ENCODE measurements at regions not wholly inside any gene's neighbourhood (a gene's known extent, or its start where the extent isn't known, plus 50 kb on each side); places are given as distances from the start of the nearest gene placed in this dataset.

DNA sequence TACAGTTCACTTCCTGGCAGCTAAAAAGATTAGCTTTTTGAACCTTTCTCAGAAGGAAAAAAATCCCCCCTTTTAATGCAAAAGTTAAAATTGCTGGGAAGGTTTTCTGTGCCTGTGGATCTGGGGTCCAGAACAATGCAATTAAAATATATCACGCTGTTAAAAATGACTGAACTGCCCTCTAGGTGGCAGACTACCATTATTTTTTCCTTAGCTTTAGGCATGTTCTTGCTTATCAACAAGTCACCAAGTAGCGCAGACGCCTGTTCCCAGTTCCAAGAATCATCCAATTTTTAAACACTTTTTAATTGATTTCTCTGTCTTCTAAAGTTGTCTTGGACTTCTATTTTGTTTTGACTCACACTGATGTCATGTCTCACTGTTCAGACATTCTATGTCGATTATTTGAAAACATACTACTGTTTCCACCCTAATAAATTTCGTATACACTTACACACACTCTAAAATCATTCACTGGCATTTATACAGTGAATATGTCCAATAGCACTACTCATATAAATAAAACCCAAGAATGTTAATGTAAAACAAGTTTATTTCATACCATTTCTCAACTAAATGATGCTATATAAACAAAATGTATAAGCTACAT, 661.6 kb downstream of the RAPGEF2 start:
- ChIA-PET POLR2A (no interaction called here), CTCF (interaction anchor here (1.1 kb wide), 2 partner anchors 9 to 16 kb away, joined by 4 to 5 read pairs; no protein-coding TSS in a partner anchor)
- Histone ChIP-seq H3K9me3 (ENCODE audit: control extremely low read depth in 1 of 5, control insufficient read depth in 4 of 5, insufficient read depth in 2 of 5, low read depth in 1 of 5, low read length in 4 of 5) (no peaks in the 10 kb centered on the region), H3K4me1 (ENCODE audit: control extremely low read depth in 1 of 4, control insufficient read depth in 4 of 4, insufficient read depth in 4 of 4, low read length in 3 of 4) (no peaks in the 10 kb centered on the region), H3K27me3 (replicated peaks in 2 of 5; ENCODE audit: control insufficient read depth in 4 of 5, insufficient read depth in 5 of 5, low read length in 4 of 5) (no peaks in the 10 kb centered on the region), H3K27ac (ENCODE audit: insufficient read depth in 1 of 2, low read depth in 1 of 2, low read length in 2 of 2, poor library complexity in 1 of 2, severe bottlenecking in 2 of 2) (no peak overlapping the region), H3K4me3 (ENCODE audit: control insufficient read depth in 1 of 7, extremely low read depth in 1 of 7, insufficient read depth in 4 of 7, low read depth in 2 of 7, low read length in 6 of 7) (no peak overlapping the region), H3K36me3 (ENCODE audit: control insufficient read depth in 4 of 4, insufficient read depth in 4 of 4, low read length in 3 of 4) (no peaks in the 10 kb centered on the region)
- peak; percentile 15 to 41 (median 33) for DNase-seq
- WGBS (ENCODE audit: insufficient coverage), result 13% methylated on average over 3 of the region's 5 CpGs

DNA sequence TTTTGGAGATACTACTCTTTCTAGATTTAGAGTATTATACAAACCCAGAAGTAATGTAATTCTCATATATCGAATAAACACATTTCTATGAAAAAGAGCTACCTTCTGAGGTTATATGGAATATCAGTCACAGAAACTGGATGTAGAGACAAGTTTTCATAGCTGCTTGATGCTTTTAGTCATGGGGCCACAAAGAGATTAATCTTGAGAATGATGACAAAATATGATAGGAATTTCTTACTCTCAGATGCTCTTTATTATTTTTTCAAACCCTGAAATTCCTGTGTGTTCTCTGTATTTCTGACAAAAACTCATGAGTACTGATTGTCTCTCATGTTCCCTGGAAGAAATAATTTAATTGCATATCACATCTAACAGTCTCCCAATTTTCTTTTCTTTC, 662.5 kb downstream of the RAPGEF2 start:
- DNase-seq, result no peak
- no CpG with 5 or more reads among the region's 1 CpG for WGBS (ENCODE audit: insufficient coverage)
- no peaks in the 10 kb centered on the region for H3K9me3 ChIP-seq (ENCODE audit: control extremely low read depth in 1 of 5, control insufficient read depth in 4 of 5, insufficient read depth in 2 of 5, low read depth in 1 of 5, low read length in 4 of 5)
- no peak overlapping the region for H3K4me3 ChIP-seq (ENCODE audit: control insufficient read depth in 1 of 7, extremely low read depth in 1 of 7, insufficient read depth in 4 of 7, low read depth in 2 of 7, low read length in 6 of 7)
- H3K27me3 ChIP-seq (replicated peaks in 2 of 5; ENCODE audit: control insufficient read depth in 4 of 5, insufficient read depth in 5 of 5, low read length in 4 of 5), result no peaks in the 10 kb centered on the region
- H3K4me1 ChIP-seq (ENCODE audit: control extremely low read depth in 1 of 4, control insufficient read depth in 4 of 4, insufficient read depth in 4 of 4, low read length in 3 of 4), result no peaks in the 10 kb centered on the region
- POLR2A ChIA-PET, result no interaction called here
- H3K27ac ChIP-seq (ENCODE audit: insufficient read depth in 1 of 2, low read depth in 1 of 2, low read length in 2 of 2, poor library complexity in 1 of 2, severe bottlenecking in 2 of 2), result no peak overlapping the region
- no peaks in the 10 kb centered on the region for H3K36me3 ChIP-seq (ENCODE audit: control insufficient read depth in 4 of 4, insufficient read depth in 4 of 4, low read length in 3 of 4)
- CTCF ChIA-PET, result interaction anchor here (1.1 kb wide), 2 partner anchors 10 to 15 kb away, joined by 4 to 5 read pairs; no protein-coding TSS in a partner anchor

DNA sequence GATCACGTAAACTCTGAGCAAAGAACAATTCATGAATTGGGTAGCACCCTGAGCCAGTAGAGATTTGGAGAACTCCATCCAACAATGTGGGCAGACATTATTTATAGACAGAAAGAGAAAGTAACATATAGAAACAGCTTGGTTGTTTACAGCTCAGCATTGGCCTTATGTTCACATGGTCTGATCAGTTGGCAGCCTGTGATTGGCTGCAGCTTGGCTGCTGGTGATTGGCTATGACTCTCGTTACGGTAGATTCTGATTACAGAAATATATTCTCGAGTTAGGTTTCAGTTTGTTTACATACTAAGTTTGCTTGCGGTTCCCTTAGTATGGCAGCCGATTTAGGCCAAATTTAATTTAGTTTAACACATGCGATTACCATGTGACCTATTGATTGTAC, 663.4 kb downstream of the RAPGEF2 start:
- DNase-seq, result no peak
- no peak overlapping the region for H3K27ac ChIP-seq (ENCODE audit: insufficient read depth in 1 of 2, low read depth in 1 of 2, low read length in 2 of 2, poor library complexity in 1 of 2, severe bottlenecking in 2 of 2)
- 82% methylated on average over 7 of the region's 7 CpGs for WGBS (ENCODE audit: insufficient coverage)
- H3K36me3 ChIP-seq (ENCODE audit: control insufficient read depth in 4 of 4, insufficient read depth in 4 of 4, low read length in 3 of 4), result no peaks in the 10 kb centered on the region
- ChIA-PET POLR2A (no interaction called here), CTCF (no interaction called here)
- H3K27me3 ChIP-seq (replicated peaks in 2 of 5; ENCODE audit: control insufficient read depth in 4 of 5, insufficient read depth in 5 of 5, low read length in 4 of 5), result no peaks in the 10 kb centered on the region
- H3K4me3 ChIP-seq (ENCODE audit: control insufficient read depth in 1 of 7, extremely low read depth in 1 of 7, insufficient read depth in 4 of 7, low read depth in 2 of 7, low read length in 6 of 7), result no peak overlapping the region
- no peaks in the 10 kb centered on the region for H3K9me3 ChIP-seq (ENCODE audit: control extremely low read depth in 1 of 5, control insufficient read depth in 4 of 5, insufficient read depth in 2 of 5, low read depth in 1 of 5, low read length in 4 of 5)
- H3K4me1 ChIP-seq (ENCODE audit: control extremely low read depth in 1 of 4, control insufficient read depth in 4 of 4, insufficient read depth in 4 of 4, low read length in 3 of 4), result no peaks in the 10 kb centered on the region

DNA sequence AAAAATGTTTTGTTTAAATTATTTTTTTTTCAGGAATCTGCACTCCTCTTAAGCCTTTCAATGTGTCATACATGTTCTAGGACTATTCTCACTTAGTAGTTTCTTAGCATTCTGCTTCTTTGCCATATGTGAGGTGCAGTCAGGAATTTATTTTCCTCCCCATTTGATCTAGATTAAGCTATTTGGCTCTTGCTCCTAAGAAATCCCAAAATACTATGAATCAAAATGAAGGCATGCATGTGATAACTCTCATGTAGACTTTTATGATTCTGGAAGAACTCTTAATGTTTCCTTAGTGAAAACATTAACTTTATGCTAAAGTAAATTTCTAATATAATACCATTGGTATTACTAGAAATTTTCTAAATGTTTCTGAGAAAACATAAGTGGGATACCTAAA, 664.5 kb downstream of the RAPGEF2 start:
- no peaks in the 10 kb centered on the region for H3K4me1 ChIP-seq (ENCODE audit: control extremely low read depth in 1 of 4, control insufficient read depth in 4 of 4, insufficient read depth in 4 of 4, low read length in 3 of 4)
- no peaks in the 10 kb centered on the region for H3K27me3 ChIP-seq (replicated peaks in 2 of 5; ENCODE audit: control insufficient read depth in 4 of 5, insufficient read depth in 5 of 5, low read length in 4 of 5)
- DNase-seq, result no peak
- H3K4me3 ChIP-seq (ENCODE audit: control insufficient read depth in 1 of 7, extremely low read depth in 1 of 7, insufficient read depth in 4 of 7, low read depth in 2 of 7, low read length in 6 of 7), result no peak overlapping the region
- ChIA-PET CTCF (interaction anchor here (0.6 kb wide), 1 partner anchor 28 kb away, joined by 3 read pairs; no protein-coding TSS in a partner anchor), POLR2A (no interaction called here)
- H3K27ac ChIP-seq (ENCODE audit: insufficient read depth in 1 of 2, low read depth in 1 of 2, low read length in 2 of 2, poor library complexity in 1 of 2, severe bottlenecking in 2 of 2), result no peak overlapping the region
- no peaks in the 10 kb centered on the region for H3K9me3 ChIP-seq (ENCODE audit: control extremely low read depth in 1 of 5, control insufficient read depth in 4 of 5, insufficient read depth in 2 of 5, low read depth in 1 of 5, low read length in 4 of 5)
- H3K36me3 ChIP-seq (ENCODE audit: control insufficient read depth in 4 of 4, insufficient read depth in 4 of 4, low read length in 3 of 4), result no peaks in the 10 kb centered on the region

DNA sequence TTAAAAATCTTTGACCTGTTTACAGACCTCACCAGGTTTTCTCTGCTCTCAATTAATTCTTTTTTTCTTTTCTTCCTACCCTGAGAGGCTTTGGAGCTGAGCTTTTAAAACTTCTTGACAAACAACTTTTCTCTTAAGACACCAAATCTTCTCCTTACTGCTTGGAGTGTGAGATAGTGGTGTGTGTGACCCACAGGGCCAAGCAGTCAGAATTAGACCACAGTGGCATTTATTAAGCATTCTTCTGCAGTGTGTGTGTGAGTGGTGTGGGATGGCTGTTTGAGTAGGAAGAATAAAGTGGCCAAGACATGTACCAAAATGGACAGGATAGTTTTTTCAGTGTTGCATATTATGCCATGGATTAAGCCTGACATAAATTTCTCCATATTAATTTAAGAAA, 665.1 kb downstream of the RAPGEF2 start:
- ChIA-PET CTCF (interaction anchor here (0.6 kb wide), 1 partner anchor 28 kb away, joined by 3 read pairs; no protein-coding TSS in a partner anchor), POLR2A (interaction anchor here (0.6 kb wide), 1 partner anchor 28 kb away, joined by 4 read pairs; no protein-coding TSS in a partner anchor)
- H3K27me3 ChIP-seq (replicated peaks in 2 of 5; ENCODE audit: control insufficient read depth in 4 of 5, insufficient read depth in 5 of 5, low read length in 4 of 5), result no peaks in the 10 kb centered on the region
- no peaks in the 10 kb centered on the region for H3K9me3 ChIP-seq (ENCODE audit: control extremely low read depth in 1 of 5, control insufficient read depth in 4 of 5, insufficient read depth in 2 of 5, low read depth in 1 of 5, low read length in 4 of 5)
- no peak for DNase-seq
- H3K36me3 ChIP-seq (ENCODE audit: control insufficient read depth in 4 of 4, insufficient read depth in 4 of 4, low read length in 3 of 4), result no peaks in the 10 kb centered on the region
- H3K4me3 ChIP-seq (ENCODE audit: control insufficient read depth in 1 of 7, extremely low read depth in 1 of 7, insufficient read depth in 4 of 7, low read depth in 2 of 7, low read length in 6 of 7), result no peak overlapping the region
- no peak overlapping the region for H3K27ac ChIP-seq (ENCODE audit: insufficient read depth in 1 of 2, low read depth in 1 of 2, low read length in 2 of 2, poor library complexity in 1 of 2, severe bottlenecking in 2 of 2)
- no peaks in the 10 kb centered on the region for H3K4me1 ChIP-seq (ENCODE audit: control extremely low read depth in 1 of 4, control insufficient read depth in 4 of 4, insufficient read depth in 4 of 4, low read length in 3 of 4)

DNA sequence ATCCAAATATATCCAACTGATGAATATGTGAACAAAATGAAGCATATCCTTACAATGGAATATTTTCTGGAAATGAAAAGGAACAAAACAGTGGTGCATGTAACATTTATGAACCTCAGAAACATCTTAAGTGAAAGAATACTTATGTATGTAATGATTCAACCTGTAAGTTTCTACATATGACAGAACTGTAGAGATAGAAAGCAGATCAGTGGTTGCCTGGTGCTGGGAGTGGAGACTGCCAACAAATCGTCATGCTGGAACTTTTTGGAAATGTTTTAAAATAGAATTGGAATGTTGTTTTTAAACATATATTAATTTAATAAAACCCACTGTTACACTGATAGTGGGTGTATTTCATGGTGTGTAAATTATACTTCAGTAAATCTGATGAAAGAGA, 667.5 kb downstream of the RAPGEF2 start:
- no peaks in the 10 kb centered on the region for H3K36me3 ChIP-seq (ENCODE audit: control insufficient read depth in 4 of 4, insufficient read depth in 4 of 4, low read length in 3 of 4)
- no peak overlapping the region for H3K4me3 ChIP-seq (ENCODE audit: control insufficient read depth in 1 of 7, extremely low read depth in 1 of 7, insufficient read depth in 4 of 7, low read depth in 2 of 7, low read length in 6 of 7)
- no peak overlapping the region for H3K27ac ChIP-seq (ENCODE audit: insufficient read depth in 1 of 2, low read depth in 1 of 2, low read length in 2 of 2, poor library complexity in 1 of 2, severe bottlenecking in 2 of 2)
- WGBS (ENCODE audit: insufficient coverage), result no CpG with 5 or more reads among the region's 1 CpG
- H3K4me1 ChIP-seq (ENCODE audit: control extremely low read depth in 1 of 4, control insufficient read depth in 4 of 4, insufficient read depth in 4 of 4, low read length in 3 of 4), result no peaks in the 10 kb centered on the region
- POLR2A ChIA-PET, result no interaction called here
- no peak for DNase-seq
- no peaks in the 10 kb centered on the region for H3K9me3 ChIP-seq (ENCODE audit: control extremely low read depth in 1 of 5, control insufficient read depth in 4 of 5, insufficient read depth in 2 of 5, low read depth in 1 of 5, low read length in 4 of 5)
- no peaks in the 10 kb centered on the region for H3K27me3 ChIP-seq (replicated peaks in 2 of 5; ENCODE audit: control insufficient read depth in 4 of 5, insufficient read depth in 5 of 5, low read length in 4 of 5)
- CTCF ChIA-PET, result no interaction called here

DNA sequence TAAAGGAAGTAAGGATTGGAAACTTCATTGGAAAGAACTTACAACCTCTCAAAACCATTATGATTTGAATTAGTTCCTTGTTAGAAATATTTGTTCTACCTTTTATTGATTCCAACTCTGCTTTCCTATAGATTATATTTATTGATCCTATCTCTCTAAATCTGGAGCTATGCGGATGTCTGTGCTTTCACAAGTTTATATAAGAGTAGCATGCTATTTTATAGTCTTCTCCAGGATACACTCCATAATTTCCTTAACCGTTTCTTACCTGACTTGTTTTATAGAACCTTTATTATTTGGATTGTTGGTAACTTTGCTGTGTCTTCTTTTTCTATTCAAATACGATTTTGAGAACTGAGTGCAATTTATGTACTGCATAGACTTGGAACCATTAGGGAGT, 668.1 kb downstream of the RAPGEF2 start:
- H3K36me3 ChIP-seq (ENCODE audit: control insufficient read depth in 4 of 4, insufficient read depth in 4 of 4, low read length in 3 of 4), result no peaks in the 10 kb centered on the region
- no peaks in the 10 kb centered on the region for H3K9me3 ChIP-seq (ENCODE audit: control extremely low read depth in 1 of 5, control insufficient read depth in 4 of 5, insufficient read depth in 2 of 5, low read depth in 1 of 5, low read length in 4 of 5)
- ChIA-PET POLR2A (no interaction called here), CTCF (no interaction called here)
- no peak overlapping the region for H3K27ac ChIP-seq (ENCODE audit: insufficient read depth in 1 of 2, low read depth in 1 of 2, low read length in 2 of 2, poor library complexity in 1 of 2, severe bottlenecking in 2 of 2)
- H3K27me3 ChIP-seq (replicated peaks in 2 of 5; ENCODE audit: control insufficient read depth in 4 of 5, insufficient read depth in 5 of 5, low read length in 4 of 5), result no peaks in the 10 kb centered on the region
- no peak for DNase-seq
- H3K4me3 ChIP-seq (ENCODE audit: control insufficient read depth in 1 of 7, extremely low read depth in 1 of 7, insufficient read depth in 4 of 7, low read depth in 2 of 7, low read length in 6 of 7), result no peak overlapping the region
- H3K4me1 ChIP-seq (ENCODE audit: control extremely low read depth in 1 of 4, control insufficient read depth in 4 of 4, insufficient read depth in 4 of 4, low read length in 3 of 4), result no peaks in the 10 kb centered on the region
- WGBS (ENCODE audit: insufficient coverage), result no CpG with 5 or more reads among the region's 3 CpGs
